HFFc6 (cell line): ENCODE measurements at regions not wholly inside any gene's neighbourhood (a gene's known extent, or its start where the extent isn't known, plus 50 kb on each side); places are given as distances from the start of the nearest gene placed in this dataset.

Source experiments
- DNase-seq: peaks from one replicate; pipeline ENCODE4 v3.0.0-alpha.2; 2018
- H3K27ac Mint-ChIP-seq: 2 replicates; pipeline ENCODE4 v1.8.0; 2020; ENCODE audit warnings: mild to moderate bottlenecking, mixed read lengths
- H3K27me3 Mint-ChIP-seq: 2 replicates; pipeline ENCODE4 v1.8.0; 2021; ENCODE audit warnings: mild to moderate bottlenecking, moderate library complexity, mixed read lengths; ENCODE audit not compliant: insufficient read depth
- H3K36me3 Mint-ChIP-seq: 2 replicates; pipeline ENCODE4 v1.8.0; 2021; ENCODE audit warnings: low read depth, mixed read lengths
- H3K4me1 Mint-ChIP-seq: 2 replicates; pipeline ENCODE4 v1.8.0; 2020; ENCODE audit warnings: low read depth, mixed read lengths
- H3K4me3 Mint-ChIP-seq: 2 replicates; pipeline ENCODE4 v1.8.0; 2020; ENCODE audit warnings: mild to moderate bottlenecking, moderate library complexity, mixed read lengths
- H3K9me3 Mint-ChIP-seq: 2 replicates; pipeline ENCODE4 v1.8.0; 2020; ENCODE audit warnings: mild to moderate bottlenecking, mixed read lengths
- TF ChIP-seq, protein P1 (sequence below): fragments of 200-600 bp; sonication (generic); IDR thresholded peaks from 2 replicates; pipeline ENCODE4 v1.5.0; 2021; ENCODE audit warnings: antibody characterized with exemption, mild to moderate bottlenecking

GRCh38 chr16:35352431-35352830 lies 1893.0 kb downstream of the TP53TG3F start:
- DNase-seq = no peak
- TF ChIP-seq, protein P1, sequence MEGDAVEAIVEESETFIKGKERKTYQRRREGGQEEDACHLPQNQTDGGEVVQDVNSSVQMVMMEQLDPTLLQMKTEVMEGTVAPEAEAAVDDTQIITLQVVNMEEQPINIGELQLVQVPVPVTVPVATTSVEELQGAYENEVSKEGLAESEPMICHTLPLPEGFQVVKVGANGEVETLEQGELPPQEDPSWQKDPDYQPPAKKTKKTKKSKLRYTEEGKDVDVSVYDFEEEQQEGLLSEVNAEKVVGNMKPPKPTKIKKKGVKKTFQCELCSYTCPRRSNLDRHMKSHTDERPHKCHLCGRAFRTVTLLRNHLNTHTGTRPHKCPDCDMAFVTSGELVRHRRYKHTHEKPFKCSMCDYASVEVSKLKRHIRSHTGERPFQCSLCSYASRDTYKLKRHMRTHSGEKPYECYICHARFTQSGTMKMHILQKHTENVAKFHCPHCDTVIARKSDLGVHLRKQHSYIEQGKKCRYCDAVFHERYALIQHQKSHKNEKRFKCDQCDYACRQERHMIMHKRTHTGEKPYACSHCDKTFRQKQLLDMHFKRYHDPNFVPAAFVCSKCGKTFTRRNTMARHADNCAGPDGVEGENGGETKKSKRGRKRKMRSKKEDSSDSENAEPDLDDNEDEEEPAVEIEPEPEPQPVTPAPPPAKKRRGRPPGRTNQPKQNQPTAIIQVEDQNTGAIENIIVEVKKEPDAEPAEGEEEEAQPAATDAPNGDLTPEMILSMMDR = no peak
- Mint-ChIP-seq H3K4me1 (no peaks in the 10 kb centered on the region), H3K4me3 (no peak overlapping the region), H3K9me3 (peaks cover 6% of the 10 kb centered on the region), H3K27me3 (peaks cover 2% of the 10 kb centered on the region; the same call in 1 of the 2 replicates), H3K27ac (no peak overlapping the region), H3K36me3 (no peaks in the 10 kb centered on the region)

DNA sequence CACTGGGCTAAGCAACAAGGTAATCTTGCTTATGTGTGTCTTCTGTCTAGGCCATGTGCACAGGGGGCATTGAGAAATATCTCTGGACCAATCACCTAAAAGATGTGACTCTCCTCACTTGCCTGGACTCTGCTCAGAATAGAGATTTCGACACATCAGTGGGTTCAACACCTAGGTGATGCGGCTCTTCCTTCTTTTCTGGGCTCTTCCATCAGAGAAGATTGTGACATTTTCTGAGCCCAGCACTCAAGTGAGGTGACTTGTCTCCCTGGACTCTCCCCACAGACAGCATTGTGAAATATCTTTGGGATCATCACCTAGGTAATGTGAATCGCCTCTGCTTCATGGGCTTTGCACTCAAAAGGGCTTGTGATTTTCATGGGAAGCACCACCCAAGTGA lies 1904.1 kb downstream of the TP53TG3F start:
- Mint-ChIP-seq H3K36me3 (no peaks in the 10 kb centered on the region), H3K9me3 (peaks cover 12% of the 10 kb centered on the region), H3K4me3 (no peak overlapping the region), H3K4me1 (no peaks in the 10 kb centered on the region), H3K27me3 (no peaks in the 10 kb centered on the region), H3K27ac (no peak overlapping the region)
- no peak for DNase-seq
- TF ChIP-seq, protein P1 = no peak

DNA sequence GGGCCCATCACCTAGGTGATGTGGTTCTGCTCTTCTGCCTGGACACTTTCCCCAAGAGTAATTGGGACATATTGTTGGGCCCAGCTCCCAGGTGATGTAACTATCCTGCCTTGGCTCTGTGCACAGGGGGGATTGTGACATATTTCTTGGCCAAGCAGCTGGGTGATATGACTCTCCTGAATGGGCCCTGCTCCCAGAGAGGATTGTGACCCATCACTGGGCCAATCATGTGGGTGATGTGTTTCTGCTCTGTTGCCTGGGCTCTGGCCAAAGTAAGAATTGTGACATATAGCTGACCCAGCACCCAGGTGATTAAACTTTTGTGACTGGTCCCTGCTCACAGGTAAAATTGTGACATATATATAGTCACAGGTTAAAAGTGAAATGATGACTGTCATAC lies 1904.9 kb downstream of the TP53TG3F start:
- H3K4me3 Mint-ChIP-seq = no peak overlapping the region
- H3K4me1 Mint-ChIP-seq = no peaks in the 10 kb centered on the region
- DNase-seq = no peak
- H3K27ac Mint-ChIP-seq = no peak overlapping the region
- TF ChIP-seq, protein P1 = no peak
- no peaks in the 10 kb centered on the region for H3K27me3 Mint-ChIP-seq
- peaks cover 12% of the 10 kb centered on the region for H3K9me3 Mint-ChIP-seq
- no peaks in the 10 kb centered on the region for H3K36me3 Mint-ChIP-seq

GRCh38 chr16:35365675-35366074 lies 1906.3 kb downstream of the TP53TG3F start:
- Mint-ChIP-seq H3K4me1 (no peaks in the 10 kb centered on the region), H3K27ac (no peak overlapping the region), H3K9me3 (peaks cover 12% of the 10 kb centered on the region)

GRCh38 chr16:35370617-35371016 lies 1911.2 kb downstream of the TP53TG3F start:
- H3K27ac Mint-ChIP-seq = no peak overlapping the region
- no peak overlapping the region for H3K4me3 Mint-ChIP-seq
- no peaks in the 10 kb centered on the region for H3K4me1 Mint-ChIP-seq
- DNase-seq = no peak
- no peaks in the 10 kb centered on the region for H3K27me3 Mint-ChIP-seq
- no peaks in the 10 kb centered on the region for H3K36me3 Mint-ChIP-seq
- TF ChIP-seq, protein P1 = no peak
- peaks cover 14% of the 10 kb centered on the region for H3K9me3 Mint-ChIP-seq

More at GRCh38 chr16:35365675-35366074, 1906.3 kb downstream of the TP53TG3F start:
- DNase-seq = no peak
- TF ChIP-seq, protein P1 = no peak
- Mint-ChIP-seq H3K36me3 (no peaks in the 10 kb centered on the region), H3K27me3 (no peaks in the 10 kb centered on the region), H3K4me3 (no peak overlapping the region)

DNA sequence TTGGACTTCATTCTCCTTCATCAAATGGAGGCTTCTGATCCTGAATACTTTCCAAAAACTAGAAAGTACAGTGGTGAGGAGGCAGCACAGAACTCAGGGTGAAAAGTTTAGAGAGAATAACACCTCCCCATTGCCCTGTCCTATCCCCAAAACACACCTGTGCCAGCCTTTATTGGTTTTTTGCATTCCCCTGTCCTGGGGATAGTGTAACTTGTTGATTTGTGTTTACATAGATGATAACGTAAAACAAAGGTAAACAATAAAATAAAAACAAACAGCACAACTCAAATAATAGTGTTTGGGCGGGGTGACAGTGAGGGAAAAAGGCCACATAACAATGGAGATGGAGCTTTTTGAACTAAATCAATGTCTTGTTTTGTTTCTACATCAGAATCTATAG lies 1917.7 kb downstream of the TP53TG3F start:
- Mint-ChIP-seq H3K27me3 (no peaks in the 10 kb centered on the region), H3K36me3 (no peaks in the 10 kb centered on the region), H3K4me3 (no peak overlapping the region), H3K27ac (no peak overlapping the region), H3K4me1 (no peaks in the 10 kb centered on the region), H3K9me3 (peaks cover 18% of the 10 kb centered on the region; the same call in 1 of the 2 replicates)
- no peak for DNase-seq
- TF ChIP-seq, protein P1 = no peak
